ENCODE measurements at regions not wholly inside any gene's neighbourhood (a gene's known extent, or its start where the extent isn't known, plus 50 kb on each side); places are given as distances from the start of the nearest gene placed in this dataset.

GRCh38 chr11:109085708-109086373 is 336.1 kb upstream of the C11orf87 start:
- ATAC-seq (peak; percentile 75 to 99 (median 84)), DNase-seq (peak in 1 of 3 donors; percentile 54)
- intact Hi-C loops (cut with DNase I): no loop called here
- Histone ChIP-seq H3K27ac (peak overlapping the region in 1 of 3 donors; percentile 36), H3K27me3 (no peaks in the 10 kb centered on the region), H3K36me3 (no peaks in the 10 kb centered on the region), H3K4me3 (no peak overlapping the region), H3K9me3 (no peaks in the 10 kb centered on the region), H3K4me1 (no peaks in the 10 kb centered on the region)
- 45% methylated on average over 5 of the region's 5 CpGs for WGBS (ENCODE audit: insufficient coverage, low coverage, low lambda C conversion rate, missing lambda C conversion rate)
- TF ChIP-seq CTCF (IDR thresholded peaks at IDR 0.05) (no peak), POLR2A (IDR thresholded peaks at IDR 0.05) (no peak)

GRCh38 chr11:109086931-109087330 is 335.1 kb upstream of the C11orf87 start:
- WGBS (ENCODE audit: insufficient coverage, low coverage, low lambda C conversion rate, missing lambda C conversion rate): 56% methylated on average over 1 of the region's 1 CpG
- no peaks in the 10 kb centered on the region for H3K4me1 ChIP-seq

GRCh38 chr11:109088086-109088485 is 333.9 kb upstream of the C11orf87 start:
- DNase-seq: no peak
- H3K9me3 ChIP-seq: no peaks in the 10 kb centered on the region
- H3K4me3 ChIP-seq: no peak overlapping the region
- H3K4me1 ChIP-seq: no peaks in the 10 kb centered on the region
- H3K27me3 ChIP-seq: no peaks in the 10 kb centered on the region
- ATAC-seq: no peak
- intact Hi-C loops (cut with DNase I): no loop called here
- H3K27ac ChIP-seq: no peak overlapping the region
- H3K36me3 ChIP-seq: no peaks in the 10 kb centered on the region
- no peak for TF ChIP-seq CTCF (IDR thresholded peaks at IDR 0.05)
- no peak for TF ChIP-seq POLR2A (IDR thresholded peaks at IDR 0.05)
- 56% methylated on average over 1 of the region's 2 CpGs for WGBS (ENCODE audit: insufficient coverage, low coverage, low lambda C conversion rate, missing lambda C conversion rate)

More at GRCh38 chr11:109086931-109087330, 335.1 kb upstream of the C11orf87 start:
- intact Hi-C loops (cut with DNase I): no loop called here
- Histone ChIP-seq H3K9me3 (no peaks in the 10 kb centered on the region), H3K36me3 (no peaks in the 10 kb centered on the region), H3K27ac (no peak overlapping the region), H3K27me3 (no peaks in the 10 kb centered on the region), H3K4me3 (no peak overlapping the region)
- ATAC-seq (no peak), DNase-seq (no peak)
- TF ChIP-seq POLR2A (IDR thresholded peaks at IDR 0.05) (no peak), CTCF (IDR thresholded peaks at IDR 0.05) (no peak)

- intact Hi-C loops (cut with DNase I): no loop called here
- WGBS (ENCODE audit: insufficient coverage, low coverage, low lambda C conversion rate, missing lambda C conversion rate): 39% methylated on average over 2 of the region's 2 CpGs
Observed at GRCh38 chr11:109089144-109089543, 332.8 kb upstream of the C11orf87 start.

More at GRCh38 chr11:109089144-109089543, 332.8 kb upstream of the C11orf87 start:
- H3K27ac ChIP-seq: no peak overlapping the region
- no peaks in the 10 kb centered on the region for H3K27me3 ChIP-seq
- no peaks in the 10 kb centered on the region for H3K4me1 ChIP-seq
- DNase-seq: no peak
- no peak for TF ChIP-seq CTCF (IDR thresholded peaks at IDR 0.05)
- no peak for TF ChIP-seq POLR2A (IDR thresholded peaks at IDR 0.05)
- no peaks in the 10 kb centered on the region for H3K36me3 ChIP-seq
- H3K4me3 ChIP-seq: no peak overlapping the region
- no peak for ATAC-seq
- no peaks in the 10 kb centered on the region for H3K9me3 ChIP-seq

All from right lobe of liver (tissue), 6 donors.